Activated naive CD4-positive, alpha-beta T cell (primary cell): ENCODE measurements at regions not wholly inside any gene's neighbourhood (a gene's known extent, or its start where the extent isn't known, plus 50 kb on each side); places are given as distances from the start of the nearest gene placed in this dataset.

Experiments used
- DNase-seq, 4 experiments: peaks; one replicate each; lab custom pipeline; 2025; lab: John Stamatoyannopoulos, UW

DNA sequence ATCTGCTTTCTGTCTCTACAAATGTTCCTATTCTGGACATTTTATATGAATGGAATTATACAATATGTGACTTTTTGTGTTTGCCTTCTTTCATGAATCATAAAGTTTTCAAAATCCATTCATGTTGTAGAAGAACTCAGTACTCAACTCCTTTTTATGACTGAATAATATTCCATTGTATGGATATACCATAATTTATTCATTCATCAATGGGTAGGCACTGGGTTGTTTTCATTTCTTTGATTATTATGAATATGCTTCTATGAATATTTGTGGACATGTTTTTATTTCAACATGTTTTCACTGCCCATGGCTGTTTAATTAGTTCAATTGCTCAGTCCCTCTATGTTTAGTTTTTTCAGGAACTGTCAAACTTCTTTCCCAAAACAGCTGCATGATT is 76.5 kb upstream of the GTSF1L start:
- no peak for DNase-seq

DNA sequence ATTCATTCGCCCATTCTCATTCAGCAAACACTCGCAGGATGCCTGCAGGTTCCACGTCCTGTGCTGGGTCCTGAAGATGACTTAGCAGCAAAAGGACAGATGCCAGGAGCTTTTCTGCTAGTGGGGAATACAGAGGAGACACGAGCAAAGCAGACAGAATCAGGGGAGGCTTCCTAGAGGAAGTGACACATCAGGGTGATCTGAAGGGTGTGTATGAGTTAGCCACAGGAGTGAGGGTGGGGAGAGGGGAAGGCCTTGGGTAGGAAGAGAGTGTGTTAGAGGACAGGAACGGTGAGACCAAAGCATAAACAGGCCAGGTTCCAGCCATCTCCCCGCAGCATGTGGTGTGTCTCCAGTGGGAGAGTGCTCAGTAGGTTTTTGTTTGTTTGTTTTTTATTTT is 73.4 kb upstream of the GTSF1L start:
- DNase-seq: no peak

- DNase-seq: no peak
Observed at GRCh38 chr20:43799741-43800140, 72.9 kb upstream of the GTSF1L start.

DNA sequence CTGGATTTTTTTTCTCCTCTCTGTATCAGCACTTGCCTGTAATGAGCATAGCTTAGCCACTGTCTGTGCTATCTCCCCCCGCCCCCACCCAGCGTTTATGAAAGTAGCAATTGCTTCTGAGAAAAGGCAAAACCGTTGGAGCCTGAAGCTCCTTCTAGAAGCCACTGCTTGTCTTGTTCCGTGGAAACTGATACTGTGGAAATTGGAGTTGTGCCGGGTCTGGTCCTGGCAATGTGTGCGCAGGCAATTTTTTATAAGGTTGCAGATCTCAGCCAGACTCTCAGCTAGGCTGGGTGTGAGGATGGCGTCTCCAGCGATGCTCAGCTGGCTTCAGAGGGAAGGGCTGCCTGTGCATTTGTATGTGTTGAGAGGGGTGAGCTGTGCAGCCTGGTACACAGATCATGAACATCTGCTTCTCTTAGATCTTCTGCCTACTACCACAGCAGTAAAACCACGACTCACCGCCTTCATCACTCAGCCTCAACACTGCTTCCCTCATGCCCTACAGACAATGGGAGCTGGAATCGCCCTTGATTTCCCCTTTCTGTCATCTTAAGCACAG is 72.4 kb upstream of the GTSF1L start:
- DNase-seq: no peak

- DNase-seq: no peak
Observed at GRCh38 chr20:43798291-43799149, 71.7 kb upstream of the GTSF1L start.

DNA sequence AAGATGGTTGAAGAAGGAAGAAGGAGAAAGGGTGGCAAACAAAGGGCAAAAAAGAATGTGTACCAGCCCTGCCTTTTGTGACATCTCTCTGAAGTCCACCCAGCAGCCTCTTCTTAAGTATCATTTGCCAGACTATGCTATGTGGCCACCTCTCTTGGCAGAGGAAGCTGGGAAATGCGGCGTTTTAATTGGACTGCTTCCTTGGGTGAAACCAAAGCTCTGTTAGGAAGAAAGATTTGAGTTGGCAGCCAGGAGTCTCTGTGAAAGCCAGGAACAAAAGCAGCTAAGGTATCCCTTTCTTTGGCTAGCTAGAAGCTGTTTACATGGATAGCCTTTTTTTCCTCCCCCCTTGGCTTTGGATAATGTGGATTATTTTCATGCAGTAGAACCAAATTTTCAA is 67.5 kb upstream of the GTSF1L start:
- no peak for DNase-seq

GRCh38 chr20:43789593-43789992 is 62.8 kb upstream of the GTSF1L start:
- DNase-seq: no peak

GRCh38 chr20:43787937-43788336 is 61.1 kb upstream of the GTSF1L start:
- no peak for DNase-seq

DNA sequence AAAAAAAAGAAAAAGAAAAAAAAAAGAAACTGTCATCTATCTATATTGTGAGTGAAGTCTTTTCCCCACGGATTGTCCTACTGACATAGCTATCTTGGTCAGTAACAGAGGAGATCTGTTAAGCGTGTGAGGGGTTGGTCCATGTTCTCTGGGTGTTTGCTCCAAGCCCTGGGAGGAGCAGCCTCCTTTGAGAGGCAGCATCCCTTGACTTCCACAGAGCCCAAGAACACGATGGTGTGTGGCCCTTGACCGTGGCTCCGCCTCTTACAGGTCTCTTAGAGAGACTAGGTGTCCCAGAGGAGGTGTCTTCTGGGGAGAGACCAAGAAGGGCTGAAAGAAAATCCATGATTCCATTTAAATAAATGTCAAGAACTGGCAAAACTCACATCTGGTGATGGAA is 60.1 kb upstream of the GTSF1L start:
- DNase-seq: no peak

DNA sequence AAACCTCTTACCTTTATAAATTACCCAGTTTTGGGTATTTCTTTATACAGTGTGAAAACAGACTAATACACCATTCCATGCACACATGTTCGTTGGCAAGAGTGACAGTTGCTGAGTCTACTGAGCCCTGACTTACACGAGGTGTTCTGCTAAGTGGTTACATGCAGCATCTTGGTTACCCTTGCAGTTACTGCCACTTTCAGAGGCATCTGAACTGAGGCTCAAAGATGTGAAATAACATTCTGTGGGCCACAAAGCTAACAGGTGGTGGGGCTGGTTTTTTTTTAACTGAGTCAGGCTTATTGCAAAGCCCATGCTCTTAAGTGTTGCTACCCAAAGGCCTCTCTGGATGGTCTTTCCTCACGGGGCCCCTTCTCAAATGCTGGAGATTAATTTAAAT is 54.4 kb upstream of the GTSF1L start:
- no peak for DNase-seq

GRCh38 chr20:43778375-43778774 is 51.6 kb upstream of the GTSF1L start:
- DNase-seq: no peak

DNA sequence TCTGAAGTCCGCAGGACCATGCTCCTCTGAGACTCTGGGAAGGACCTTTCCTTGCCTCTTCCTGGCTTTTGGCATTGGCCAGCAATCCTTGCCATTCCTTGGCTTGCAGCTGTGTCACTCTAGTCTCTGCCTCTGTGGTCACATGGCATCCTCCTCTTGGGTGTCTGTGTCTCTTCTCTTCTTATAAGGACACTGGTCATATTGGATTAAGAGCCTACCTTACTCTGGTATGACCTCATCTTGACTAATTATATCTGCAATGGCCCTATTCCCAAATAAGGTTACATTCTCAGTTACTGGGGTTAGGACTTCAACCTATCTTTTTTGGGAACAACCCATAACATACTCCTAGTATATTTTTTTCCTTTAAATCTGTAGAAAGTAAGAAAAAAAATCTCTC is 49.9 kb upstream of the GTSF1L start:
- no peak for DNase-seq
